ENCODE measurements at regions not wholly inside any gene's neighbourhood (a gene's known extent, or its start where the extent isn't known, plus 50 kb on each side); places are given as distances from the start of the nearest gene placed in this dataset.

DNA sequence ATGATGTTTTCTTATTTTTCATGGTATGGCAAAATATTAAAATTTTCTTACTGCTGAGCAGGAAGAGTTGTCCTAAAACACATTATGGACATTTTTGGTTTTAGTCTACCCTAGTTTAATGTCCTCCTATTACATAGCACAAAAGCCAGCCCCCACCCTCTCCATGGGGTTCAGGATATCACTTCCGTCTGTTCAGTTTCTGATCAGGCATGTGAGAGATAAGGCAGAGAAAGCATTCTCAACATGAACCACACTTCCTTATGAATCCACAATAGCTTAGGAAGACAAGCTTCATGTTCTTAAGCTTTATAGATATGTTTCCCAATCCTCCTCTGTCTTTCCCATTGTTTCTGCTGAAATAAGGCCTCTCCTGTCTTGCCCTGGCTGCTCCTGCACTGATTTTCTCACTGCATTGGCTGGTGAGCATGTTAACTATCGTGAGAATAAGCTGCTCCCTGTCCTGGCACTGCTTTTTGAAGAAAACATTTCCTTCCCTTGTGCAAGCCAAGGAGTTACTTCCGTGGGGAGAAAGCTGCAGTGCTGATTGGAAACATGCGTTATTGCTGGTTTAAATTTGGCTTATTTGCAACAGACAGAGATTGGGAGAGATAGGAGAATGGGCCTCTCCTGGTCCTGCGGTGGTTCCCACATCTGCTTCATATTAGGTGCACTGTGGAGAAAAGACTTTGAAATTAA is 260.3 kb upstream of the RPS23 start:
- TF ChIP-seq, protein P1, sequence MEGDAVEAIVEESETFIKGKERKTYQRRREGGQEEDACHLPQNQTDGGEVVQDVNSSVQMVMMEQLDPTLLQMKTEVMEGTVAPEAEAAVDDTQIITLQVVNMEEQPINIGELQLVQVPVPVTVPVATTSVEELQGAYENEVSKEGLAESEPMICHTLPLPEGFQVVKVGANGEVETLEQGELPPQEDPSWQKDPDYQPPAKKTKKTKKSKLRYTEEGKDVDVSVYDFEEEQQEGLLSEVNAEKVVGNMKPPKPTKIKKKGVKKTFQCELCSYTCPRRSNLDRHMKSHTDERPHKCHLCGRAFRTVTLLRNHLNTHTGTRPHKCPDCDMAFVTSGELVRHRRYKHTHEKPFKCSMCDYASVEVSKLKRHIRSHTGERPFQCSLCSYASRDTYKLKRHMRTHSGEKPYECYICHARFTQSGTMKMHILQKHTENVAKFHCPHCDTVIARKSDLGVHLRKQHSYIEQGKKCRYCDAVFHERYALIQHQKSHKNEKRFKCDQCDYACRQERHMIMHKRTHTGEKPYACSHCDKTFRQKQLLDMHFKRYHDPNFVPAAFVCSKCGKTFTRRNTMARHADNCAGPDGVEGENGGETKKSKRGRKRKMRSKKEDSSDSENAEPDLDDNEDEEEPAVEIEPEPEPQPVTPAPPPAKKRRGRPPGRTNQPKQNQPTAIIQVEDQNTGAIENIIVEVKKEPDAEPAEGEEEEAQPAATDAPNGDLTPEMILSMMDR (IDR thresholded peaks at IDR 0.05), result no peak
- TF ChIP-seq POLR2AphosphoS5 (IDR thresholded peaks at IDR 0.05) (no peak), POLR2A (IDR thresholded peaks at IDR 0.05) (no peak), EP300 (IDR thresholded peaks at IDR 0.05) (no peak)

Data from upper lobe of left lung (tissue), 4 donors.